GM12891 (cell line): ENCODE measurements at regions not wholly inside any gene's neighbourhood (a gene's known extent, or its start where the extent isn't known, plus 50 kb on each side); places are given as distances from the start of the nearest gene placed in this dataset.

ENCODE experiments used
- DNase-seq: peaks from one replicate; pipeline ENCODE4 v3.0.0; 2011; ENCODE audit warnings: low spot score; ENCODE audit not compliant: insufficient read length
- FAIRE-seq: peaks from 2 replicates; lab custom pipeline; 2011; peaks lifted over from hg19 to GRCh38; lab: Jason Lieb, UNC
- PAX5 ChIP-seq: IDR thresholded peaks from 2 replicates; pipeline ENCODE4 v1.6.1; 2011; ENCODE audit warnings: low read length, moderate library complexity, mild to moderate bottlenecking; ENCODE audit not compliant: insufficient read depth, severe bottlenecking
- POLR2A ChIP-seq: IDR thresholded peaks from 2 replicates; pipeline ENCODE4 v1.6.1; 2011; ENCODE audit warnings: low read depth, low read length, control low read depth
- POLR2AphosphoS5 ChIP-seq: IDR thresholded peaks from 2 replicates; pipeline ENCODE4 v1.6.1; 2011; ENCODE audit warnings: low read depth, low read length, control low read depth
- POU2F2 ChIP-seq: IDR thresholded peaks from 2 replicates; pipeline ENCODE4 v1.6.1; 2011; ENCODE audit warnings: low read depth, mild to moderate bottlenecking, control low read depth, low read length, moderate library complexity
- SPI1 ChIP-seq: IDR thresholded peaks from 2 replicates; pipeline ENCODE4 v1.6.1; 2011; ENCODE audit warnings: low read depth, low read length, control low read depth
- TAF1 ChIP-seq: IDR thresholded peaks from 2 replicates; pipeline ENCODE4 v1.6.1; 2011; ENCODE audit warnings: low read depth, low read length, control low read depth

DNA sequence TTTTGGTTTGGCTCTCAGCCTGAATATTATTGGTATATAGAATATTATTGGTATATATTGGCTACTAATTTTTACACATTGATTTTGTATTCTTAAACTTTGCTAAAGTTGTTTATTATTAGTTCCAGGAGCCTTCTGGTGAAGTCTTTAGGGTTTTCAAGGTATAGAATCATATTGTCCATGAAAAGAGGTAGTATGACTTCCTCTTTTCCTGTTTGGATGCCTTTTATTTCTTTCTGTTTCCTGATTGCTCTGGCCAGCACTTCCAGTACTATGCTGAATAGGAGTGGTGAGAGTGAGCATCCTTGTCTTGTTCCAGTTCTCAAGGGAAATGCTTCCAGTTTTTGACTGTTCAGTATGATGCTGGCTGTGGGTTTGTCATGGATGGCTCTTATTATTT, 107.3 kb upstream of the LIPC start:
- DNase-seq (no peak), FAIRE-seq (no peak)
- no peak for TF ChIP-seq POU2F2
- no peak for TF ChIP-seq POLR2A
- TF ChIP-seq PAX5, result no peak
- no peak for TF ChIP-seq POLR2AphosphoS5
- TF ChIP-seq TAF1, result no peak

DNA sequence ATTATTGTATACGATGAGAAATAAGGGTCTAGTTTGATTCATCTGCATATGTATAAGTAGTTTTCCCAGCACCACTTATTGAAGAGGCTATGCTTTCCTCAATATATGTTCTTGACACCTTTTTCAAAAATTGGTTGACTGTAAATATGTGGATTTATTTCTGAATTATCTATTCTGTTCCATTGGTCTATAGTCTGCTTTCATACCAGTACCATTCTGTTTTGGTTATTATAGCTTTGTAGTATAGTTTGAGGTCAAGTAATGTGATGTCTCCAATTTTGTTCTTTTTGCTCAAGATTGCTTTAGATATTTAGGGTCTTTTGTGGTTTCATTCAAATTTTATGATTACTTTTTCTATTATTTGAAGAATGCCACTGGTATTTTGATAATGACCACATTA, 103.8 kb upstream of the LIPC start:
- no peak for DNase-seq
- TF ChIP-seq POLR2A, result no peak
- no peak for TF ChIP-seq PAX5
- no peak for TF ChIP-seq POU2F2
- no peak for TF ChIP-seq TAF1
- no peak for TF ChIP-seq POLR2AphosphoS5
- no peak for TF ChIP-seq SPI1
- no peak for FAIRE-seq

DNA sequence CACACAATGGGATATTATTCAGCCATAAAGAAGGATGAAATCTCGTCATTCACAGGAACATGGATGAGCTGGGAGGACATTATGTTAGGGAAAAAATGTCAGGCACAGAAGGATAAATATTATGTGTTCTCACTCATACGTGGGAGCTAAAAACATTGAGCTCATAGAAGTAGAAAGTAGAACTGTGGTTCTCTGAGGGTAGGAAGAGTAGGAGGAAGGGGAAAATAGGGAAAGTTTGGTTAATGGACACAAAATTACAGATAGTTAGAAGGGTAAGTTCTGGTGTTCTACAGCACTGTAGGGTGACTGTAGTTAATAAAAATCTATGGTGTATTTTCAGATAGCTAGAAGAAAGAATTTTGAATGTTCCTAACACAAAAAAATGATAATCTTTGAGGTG, 102.6 kb upstream of the LIPC start:
- TF ChIP-seq TAF1 (no peak), POLR2AphosphoS5 (no peak), POU2F2 (no peak), PAX5 (no peak), POLR2A (no peak), SPI1 (no peak)
- FAIRE-seq (no peak), DNase-seq (no peak)

DNA sequence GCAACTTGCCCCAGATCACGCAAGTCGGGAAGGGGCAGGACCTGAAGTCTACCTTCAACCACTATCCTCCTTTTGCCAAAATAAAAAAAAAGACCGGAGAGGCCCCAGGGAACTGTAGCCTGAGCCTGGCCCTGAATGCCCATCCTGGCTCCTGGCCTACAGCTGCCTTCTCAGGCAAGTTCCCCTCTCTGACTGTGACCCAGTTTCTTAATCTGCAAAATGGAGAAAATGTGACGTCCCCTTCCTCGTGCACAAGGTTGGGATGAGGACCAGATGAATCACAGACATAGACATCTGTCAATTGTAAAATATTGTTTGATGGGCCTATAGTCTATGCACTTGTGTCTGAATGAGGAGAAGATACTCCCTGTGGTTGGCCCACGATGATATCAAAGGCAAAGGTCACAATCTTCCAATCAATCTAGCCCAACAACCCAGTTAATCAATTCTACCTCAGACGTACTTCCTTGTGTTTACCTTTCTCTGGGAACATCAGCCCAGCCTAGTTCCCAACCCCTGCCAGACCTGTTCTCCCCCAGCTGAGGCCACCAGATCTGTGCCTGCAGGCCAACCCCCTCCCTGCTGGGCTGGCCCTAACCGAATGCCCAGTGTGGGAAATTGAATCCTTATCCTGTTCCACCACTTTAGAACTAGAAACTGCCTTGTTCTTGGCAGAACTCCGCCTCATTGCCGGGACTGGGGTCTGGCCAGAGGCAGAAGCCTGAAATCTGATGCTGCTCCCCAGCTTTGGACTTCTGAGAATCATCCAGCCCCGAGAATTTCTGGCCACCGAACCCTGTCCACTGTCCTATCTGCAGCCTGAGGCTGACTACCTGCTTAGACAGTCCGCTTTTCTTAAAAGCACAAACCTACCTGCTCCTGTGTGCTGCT, 101.8 kb upstream of the LIPC start:
- TF ChIP-seq POLR2AphosphoS5, result no peak
- no peak for TF ChIP-seq POLR2A
- TF ChIP-seq TAF1, result no peak
- no peak for TF ChIP-seq PAX5
- DNase-seq, result no peak
- FAIRE-seq, result no peak

DNA sequence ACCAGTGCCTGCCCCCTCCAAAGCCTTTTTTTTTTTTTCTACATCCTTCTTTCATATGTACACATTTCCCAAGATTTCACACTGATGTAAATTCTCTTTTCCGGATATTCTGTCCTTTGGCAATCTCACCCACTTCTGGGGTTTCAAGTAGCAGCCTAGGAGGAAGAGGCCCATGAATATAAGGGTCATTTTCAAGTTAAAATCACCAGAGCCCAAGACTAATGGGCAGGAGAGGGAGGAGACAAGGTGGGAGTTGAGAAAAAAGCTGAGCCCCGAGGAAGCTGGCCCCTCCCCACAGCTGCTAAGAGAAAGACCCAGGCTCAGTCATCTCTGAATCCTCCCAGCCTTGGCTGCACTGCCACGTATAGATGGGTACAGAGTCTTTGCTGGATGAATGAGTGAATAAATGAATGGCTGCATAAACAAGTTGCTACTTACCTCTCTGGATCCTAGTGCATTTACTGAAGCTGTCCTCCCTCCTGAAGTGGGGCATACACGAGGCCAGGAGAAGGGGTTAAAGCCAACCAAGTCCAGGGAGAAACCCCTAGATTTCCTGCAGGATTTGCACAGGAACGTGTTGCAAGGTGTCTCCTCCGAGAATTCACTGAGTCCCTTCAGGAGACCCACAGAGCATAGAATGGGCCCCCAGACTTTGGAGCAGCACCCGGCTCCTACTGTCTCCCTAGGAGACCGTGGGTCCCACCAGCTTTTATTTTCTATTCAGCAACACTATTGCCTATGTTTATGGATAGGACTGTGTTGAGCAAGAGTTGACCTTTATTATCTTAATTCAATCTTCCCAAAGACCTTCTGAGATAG, 100.8 kb upstream of the LIPC start:
- FAIRE-seq, result no peak
- no peak for DNase-seq
- TF ChIP-seq POLR2AphosphoS5 (no peak), POU2F2 (no peak), POLR2A (no peak), SPI1 (no peak), PAX5 (no peak), TAF1 (no peak)

DNA sequence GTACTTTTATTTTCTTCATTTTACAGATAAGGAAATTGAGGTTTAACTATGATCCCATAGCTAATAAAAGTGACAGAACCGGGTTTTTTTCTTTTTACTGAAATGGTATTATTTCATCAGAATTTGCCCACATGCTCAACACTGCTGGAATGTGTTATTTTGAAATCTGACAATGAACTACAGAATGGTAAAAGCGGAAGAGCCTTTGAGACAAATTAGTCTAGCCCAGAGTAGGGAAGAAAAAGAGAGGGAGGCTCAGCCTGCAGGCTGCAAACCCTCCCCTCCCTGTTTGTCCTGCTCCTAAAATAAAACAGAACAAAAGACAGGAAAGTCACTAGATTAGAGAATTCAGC, 100.3 kb upstream of the LIPC start:
- TF ChIP-seq POLR2AphosphoS5 (no peak), TAF1 (no peak), SPI1 (peak; percentile 58; the same call in 1 of the 2 replicates), POU2F2 (no peak)
- DNase-seq (no peak), FAIRE-seq (no peak)

DNA sequence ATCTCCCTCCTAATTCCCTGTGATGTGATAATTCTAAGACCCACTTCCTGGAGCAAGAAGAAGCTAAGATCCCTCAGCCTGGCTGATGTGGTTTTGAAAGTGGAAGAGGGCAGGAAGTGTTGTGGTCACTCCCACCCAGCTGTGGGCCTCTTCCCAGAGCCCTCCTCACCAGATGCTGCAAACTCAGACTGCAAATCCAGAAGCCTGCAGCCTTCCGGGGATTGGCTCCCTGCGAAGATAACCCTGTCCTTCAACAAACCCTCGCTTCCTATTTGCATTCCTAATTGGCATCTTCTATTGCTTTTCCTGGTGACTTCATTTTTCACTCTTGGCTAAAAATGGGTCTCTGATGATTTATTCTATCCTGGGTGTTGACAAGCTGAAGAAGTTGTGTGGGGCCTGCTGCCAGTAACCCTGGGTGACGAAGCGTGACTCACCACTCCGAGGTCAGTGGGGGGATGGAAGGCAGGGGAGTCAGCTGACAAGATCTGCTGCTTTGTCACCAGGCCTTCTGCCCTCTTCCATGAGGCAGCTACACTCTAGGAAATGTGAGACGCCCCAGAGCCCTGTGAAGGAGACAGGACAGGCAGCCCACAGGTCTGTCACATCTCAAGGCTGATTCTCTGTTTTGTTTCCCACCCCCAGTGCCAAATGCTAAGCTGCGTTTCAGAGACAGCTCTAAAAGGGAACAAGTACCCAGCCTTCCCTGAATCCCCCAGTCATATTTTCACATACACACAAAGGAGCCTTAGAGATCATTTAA, 99.7 kb upstream of the LIPC start:
- FAIRE-seq (peak; percentile 86), DNase-seq (no peak)
- TF ChIP-seq POLR2A, result peak; percentile 94
- no peak; the same call in 1 of the 2 replicates for TF ChIP-seq TAF1
- peak; percentile 97 for TF ChIP-seq PAX5
- no peak for TF ChIP-seq SPI1
- TF ChIP-seq POU2F2, result peak; percentile 73
- peak; percentile 88 for TF ChIP-seq POLR2AphosphoS5

DNA sequence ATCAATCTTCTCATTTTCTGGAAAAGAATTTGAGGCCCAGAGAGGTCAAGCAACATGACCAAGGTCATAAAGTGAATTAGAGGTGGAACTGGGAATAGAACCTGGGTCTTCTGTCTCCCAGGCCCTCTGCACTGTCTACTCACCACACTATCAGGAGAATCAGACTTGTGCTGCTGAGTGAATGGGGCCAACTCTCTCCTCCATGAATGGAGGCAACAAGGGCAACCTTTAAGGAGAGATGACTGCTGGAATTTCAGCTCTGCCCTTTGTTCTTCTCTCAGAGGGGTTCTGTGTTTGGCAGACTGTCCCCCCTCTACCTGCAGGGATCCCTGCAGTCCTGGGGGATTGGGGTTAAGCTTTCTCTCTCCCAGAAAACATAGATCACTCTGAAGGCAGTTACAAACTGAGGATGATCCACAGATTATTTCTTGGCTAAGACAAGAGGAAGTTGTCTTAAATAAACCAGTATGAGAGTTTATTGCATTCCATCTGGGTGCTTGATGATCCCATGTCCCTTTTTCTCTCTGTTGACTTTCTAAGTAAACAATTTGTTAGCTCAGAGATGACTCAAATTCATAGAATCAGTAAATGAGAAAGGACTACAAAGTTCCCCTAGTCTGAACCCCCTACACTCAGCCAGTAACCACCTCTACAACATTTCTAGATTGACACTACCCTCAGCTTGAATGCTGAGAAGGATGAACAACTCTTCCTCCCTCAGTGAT, 99.0 kb upstream of the LIPC start:
- TF ChIP-seq PAX5 (no peak), POLR2AphosphoS5 (no peak), POLR2A (no peak)
- FAIRE-seq, result no peak
- DNase-seq, result no peak

DNA sequence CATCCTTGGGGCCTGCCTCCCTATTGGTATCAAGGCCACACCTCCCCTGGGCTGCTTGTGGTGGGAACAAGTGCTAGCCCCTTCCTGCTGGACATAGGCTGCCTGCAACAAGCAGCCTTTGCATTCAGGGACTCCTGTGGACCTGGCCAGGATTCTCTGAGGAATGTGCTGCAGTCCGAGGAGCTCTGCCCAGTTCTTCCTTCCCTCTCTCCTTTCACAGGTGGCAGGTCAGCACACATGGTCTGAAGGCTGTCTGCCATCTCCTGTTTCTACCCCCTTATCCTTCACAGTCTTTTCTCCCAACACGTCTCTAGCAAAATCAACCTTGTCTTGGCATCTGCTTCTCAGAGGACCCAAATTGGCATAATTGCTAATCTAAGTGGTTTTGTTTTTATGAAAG, 97.0 kb upstream of the LIPC start:
- DNase-seq (no peak), FAIRE-seq (no peak)
- TF ChIP-seq PAX5, result no peak
- no peak for TF ChIP-seq POLR2AphosphoS5
- TF ChIP-seq SPI1, result no peak
- no peak for TF ChIP-seq POLR2A
- TF ChIP-seq TAF1, result no peak
- no peak for TF ChIP-seq POU2F2
